Right cardiac atrium (tissue), 5 donors: ENCODE measurements at regions not wholly inside any gene's neighbourhood (a gene's known extent, or its start where the extent isn't known, plus 50 kb on each side); places are given as distances from the start of the nearest gene placed in this dataset.
"Not testable (repeated sequence)": the region's sequence is repeated elsewhere in the genome, so short reads cannot be mapped to it uniquely, and the experiment has no call there.

Experiments
- ATAC-seq, 2 donors: fragments of 200-7000 bp; cut with Tn5 transposase; one replicate each; pipeline versions ENCODE4 v1.8.0 to v1.9.1; 2020; ENCODE audit warnings: moderate library complexity in 2 of 2, mild to moderate bottlenecking in 1 of 2
- DNase-seq, 3 donors: peaks; one replicate each; pipeline ENCODE4 v3.0.0-alpha.2; 2020
- H3K27ac ChIP-seq: one replicate; pipeline ENCODE4 v1.5.1; 2013; ENCODE audit warnings: mild to moderate bottlenecking, low read length, control low read depth, moderate library complexity
- H3K27me3 ChIP-seq: one replicate; pipeline ENCODE4 v1.6.1; 2013; ENCODE audit not compliant: control insufficient read depth, insufficient read depth
- H3K4me1 ChIP-seq: one replicate; pipeline ENCODE4 v1.6.1; 2013; ENCODE audit warnings: low read length; ENCODE audit not compliant: control insufficient read depth, insufficient read depth
- H3K4me3 ChIP-seq: one replicate; pipeline ENCODE4 v1.5.1; 2013; ENCODE audit warnings: low read length, control low read depth
- H3K9me3 ChIP-seq: one replicate; pipeline ENCODE4 v1.6.1; 2013; ENCODE audit warnings: low read length; ENCODE audit not compliant: control insufficient read depth
- WGBS: extraction: QIAGEN DNeasy Blood & Tissue Kit; methylation state at CpG from one replicate; pipeline ENCODE4 v1.1.7; 2013; 5-methylcytosine and 5-hydroxymethylcytosine counted together
- intact Hi-C, 4 donors: fragments of 100-400 bp; cut with DNase I; formaldehyde crosslinking; loops; one replicate each; pipeline versions ENCODE4 v1.11.0 to v1.14.0; 2022 to 2023
- donor health status: healthy with polysubstance abuse.
- donor health status: DM: no; HTN: yes; CAD: no.
- donor health status: DM: no; HTN: no; CAD: no.
- donor health status: DM: no; HTN: yes; CAD: no; lungs with severe emphysema.
- donor health status: DM: yes; HTN: yes; CAD: no.

DNA sequence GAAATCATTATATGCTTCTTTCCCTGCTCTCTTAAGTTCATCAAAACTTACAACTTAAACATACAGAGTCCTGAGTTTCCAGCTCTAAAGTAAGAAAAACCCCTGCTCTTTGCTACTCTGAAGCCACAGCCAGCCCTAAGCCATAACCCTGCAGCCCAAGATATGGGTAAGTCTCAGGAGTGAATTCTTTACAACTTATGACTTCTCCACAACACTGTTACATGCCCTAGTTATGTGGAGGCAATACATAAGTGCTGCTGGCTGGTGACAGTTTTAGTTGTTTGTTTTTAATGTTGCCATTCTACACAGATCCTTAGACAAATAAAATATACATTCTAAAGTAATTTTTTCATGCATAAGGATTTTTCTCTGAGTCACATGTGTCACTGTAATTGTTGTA lies 100.2 kb downstream of the FBXO8 start:
- Histone ChIP-seq H3K4me3 (no peak overlapping the region), H3K27ac (no peak overlapping the region), H3K27me3 (no peaks in the 10 kb centered on the region), H3K4me1 (no peaks in the 10 kb centered on the region), H3K9me3 (no peaks in the 10 kb centered on the region)
- DNase-seq = no peak
- no peak for ATAC-seq
- intact Hi-C loops = no loop called here

DNA sequence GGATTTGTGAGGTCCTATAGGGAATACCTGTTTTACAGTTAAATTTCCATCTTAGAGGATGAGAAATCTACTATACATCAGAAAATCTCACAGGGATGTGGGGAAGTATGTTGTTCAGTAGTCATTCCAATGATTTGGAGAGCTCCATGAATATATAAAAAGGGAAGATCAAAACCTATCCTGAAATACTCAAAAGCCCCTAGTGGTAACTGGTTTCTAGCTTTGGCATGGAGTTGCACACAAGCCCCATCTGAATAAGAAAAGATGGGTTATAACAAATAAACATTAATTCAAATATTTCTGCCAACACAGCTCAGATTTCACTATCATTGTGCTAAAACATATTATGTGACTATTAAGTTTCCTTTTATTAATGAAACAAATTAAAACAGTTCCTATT lies 101.6 kb downstream of the FBXO8 start:
- Histone ChIP-seq H3K27me3 (no peaks in the 10 kb centered on the region), H3K4me3 (no peak overlapping the region), H3K27ac (no peak overlapping the region), H3K9me3 (no peaks in the 10 kb centered on the region), H3K4me1 (no peaks in the 10 kb centered on the region)
- ATAC-seq (no peak), DNase-seq (no peak)
- intact Hi-C loops = no loop called here

DNA sequence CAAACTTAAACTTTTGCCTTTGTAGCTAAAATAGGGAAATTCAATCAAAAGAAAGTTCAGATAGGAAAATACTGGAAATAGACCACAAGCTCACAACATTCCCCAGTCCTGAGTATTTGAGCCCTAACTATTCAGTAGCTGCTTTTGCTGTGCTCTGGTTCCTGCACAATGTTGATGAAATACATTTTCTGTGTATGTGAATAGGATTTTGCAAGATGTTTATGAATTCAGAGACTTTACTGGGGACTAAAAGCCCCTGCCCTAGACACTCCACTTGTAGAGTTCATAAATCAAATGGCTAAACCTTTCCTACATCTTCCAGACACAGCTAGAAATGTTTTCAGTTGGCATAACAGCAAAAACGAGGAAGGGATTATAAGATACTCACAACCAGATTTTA lies 105.9 kb downstream of the FBXO8 start:
- 46% methylated on average over 1 of the region's 1 CpG for WGBS
- no peaks in the 10 kb centered on the region for H3K9me3 ChIP-seq
- DNase-seq (no peak), ATAC-seq (no peak)
- no peaks in the 10 kb centered on the region for H3K4me1 ChIP-seq
- no peak overlapping the region for H3K27ac ChIP-seq
- H3K27me3 ChIP-seq = no peaks in the 10 kb centered on the region
- no peak overlapping the region for H3K4me3 ChIP-seq
- intact Hi-C loops = no loop called here

DNA sequence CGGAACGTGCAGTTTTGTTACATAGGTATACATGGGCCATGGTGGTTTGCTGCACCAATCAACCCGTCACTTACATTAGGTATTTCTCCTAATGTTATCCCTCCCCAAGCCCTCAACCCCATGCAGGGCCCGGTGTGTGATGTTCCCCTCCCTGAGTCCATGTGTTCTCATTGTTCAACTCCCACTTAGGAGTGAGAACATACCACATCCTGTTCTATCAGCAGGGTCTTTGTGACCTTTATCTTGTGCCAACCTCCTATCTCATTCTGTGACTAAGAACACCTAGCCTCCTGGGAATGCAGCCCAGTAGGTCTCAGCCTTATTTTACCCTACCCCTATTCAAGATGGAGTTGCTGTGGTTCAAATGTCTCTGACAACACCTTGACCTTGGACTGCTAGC lies 107.6 kb downstream of the FBXO8 start:
- 82% methylated on average over 4 of the region's 4 CpGs for WGBS
- ATAC-seq, DNase-seq, H3K27me3 ChIP-seq, H3K27ac ChIP-seq, H3K9me3 ChIP-seq, intact Hi-C loops, H3K4me1 ChIP-seq, H3K4me3 ChIP-seq: not testable (repeated sequence)

DNA sequence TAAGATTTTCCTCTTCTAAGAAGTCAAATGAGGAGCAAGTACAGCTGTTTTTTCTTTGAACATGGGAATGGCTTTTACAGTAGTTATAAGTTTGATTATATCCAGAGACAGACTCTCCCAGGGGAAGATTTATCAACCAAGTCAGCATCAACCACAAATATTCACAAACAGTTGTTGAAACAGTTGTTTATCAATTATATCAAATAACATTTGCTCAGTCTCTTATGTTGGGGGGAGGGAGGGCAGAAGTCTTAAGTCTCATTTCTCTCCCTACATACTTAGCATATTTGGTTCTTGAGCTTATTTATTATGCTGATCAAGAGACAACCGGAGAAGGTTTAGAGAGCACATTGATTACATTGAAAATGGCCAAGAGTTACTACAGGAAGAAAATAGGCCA lies 110.1 kb downstream of the FBXO8 start:
- no peak overlapping the region for H3K27ac ChIP-seq
- ATAC-seq (no peak), DNase-seq (no peak)
- 52% methylated on average over 1 of the region's 1 CpG for WGBS
- H3K27me3 ChIP-seq = no peaks in the 10 kb centered on the region
- no peak overlapping the region for H3K4me3 ChIP-seq
- no peaks in the 10 kb centered on the region for H3K4me1 ChIP-seq
- no peaks in the 10 kb centered on the region for H3K9me3 ChIP-seq
- intact Hi-C loops = no loop called here

DNA sequence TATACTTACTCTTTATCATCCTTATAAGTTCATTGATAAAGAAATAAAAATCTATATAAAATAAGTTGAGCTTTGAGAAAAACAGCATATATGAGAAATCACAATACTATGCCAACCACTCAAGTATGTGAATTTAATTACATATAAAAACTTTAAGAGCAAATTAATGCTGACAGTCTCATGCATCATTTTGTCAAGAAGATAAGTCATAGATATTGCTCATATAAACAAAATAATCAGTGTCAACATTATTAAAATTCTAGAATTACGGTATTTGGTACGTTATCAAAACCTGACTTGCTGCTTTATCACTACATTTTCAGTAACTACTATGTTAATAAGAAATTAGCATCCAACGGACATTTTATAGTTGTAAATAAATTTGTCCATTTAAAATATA lies 111.2 kb downstream of the FBXO8 start:
- no peak for DNase-seq
- Histone ChIP-seq H3K4me3 (no peak overlapping the region), H3K27ac (no peak overlapping the region), H3K9me3 (no peaks in the 10 kb centered on the region), H3K27me3 (no peaks in the 10 kb centered on the region), H3K4me1 (no peaks in the 10 kb centered on the region)
- ATAC-seq = no peak
- WGBS = 76% methylated on average over 3 of the region's 3 CpGs
- intact Hi-C loops = no loop called here

DNA sequence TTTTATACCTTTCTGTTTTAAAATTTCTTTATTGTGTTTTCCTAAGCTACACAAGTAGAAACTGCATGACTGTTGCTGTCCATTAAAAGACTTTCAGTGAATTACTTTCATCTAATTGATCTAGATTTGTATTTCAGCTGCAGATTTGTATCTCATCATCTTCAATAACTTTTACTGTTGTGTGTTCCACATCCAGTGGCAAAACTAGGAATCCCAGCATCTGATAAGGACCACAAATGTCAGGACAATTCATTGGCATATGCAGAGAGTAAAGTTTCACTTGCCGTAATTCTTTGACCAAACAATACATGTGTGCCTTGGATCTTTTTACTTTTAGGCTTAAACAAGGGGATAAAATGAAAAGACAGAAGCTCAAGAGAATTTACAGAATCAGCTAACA lies 112.6 kb downstream of the FBXO8 start:
- Histone ChIP-seq H3K27me3 (no peaks in the 10 kb centered on the region), H3K4me1 (no peaks in the 10 kb centered on the region), H3K4me3 (no peak overlapping the region), H3K9me3 (no peaks in the 10 kb centered on the region), H3K27ac (no peak overlapping the region)
- intact Hi-C loops = no loop called here
- ATAC-seq (no peak), DNase-seq (no peak)
- 96% methylated on average over 1 of the region's 1 CpG for WGBS

DNA sequence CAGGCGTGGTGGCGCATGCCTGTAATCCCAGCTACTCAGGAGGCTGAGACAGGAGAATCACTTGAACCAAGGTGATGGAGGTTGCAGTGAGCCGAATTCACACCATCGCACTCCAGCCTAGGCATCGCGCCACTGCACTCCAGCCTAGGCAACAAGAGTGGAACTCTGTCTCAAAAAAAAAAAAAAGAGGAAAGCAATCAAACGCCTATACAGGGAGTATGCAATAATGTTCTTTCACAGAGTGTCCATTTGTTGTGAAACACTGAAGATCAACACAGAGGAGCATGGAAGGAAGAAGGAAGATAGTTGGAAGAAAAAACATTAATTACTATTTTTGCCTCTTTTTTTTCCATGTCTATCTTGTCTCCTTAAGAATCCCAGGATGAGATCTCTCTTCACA lies 113.4 kb downstream of the FBXO8 start:
- 93% methylated on average over 7 of the region's 7 CpGs for WGBS
- no peak overlapping the region for H3K27ac ChIP-seq
- H3K4me1 ChIP-seq = no peaks in the 10 kb centered on the region
- DNase-seq (no peak), ATAC-seq (no peak)
- no peaks in the 10 kb centered on the region for H3K27me3 ChIP-seq
- intact Hi-C loops = no loop called here
- H3K4me3 ChIP-seq = no peak overlapping the region
- no peaks in the 10 kb centered on the region for H3K9me3 ChIP-seq

DNA sequence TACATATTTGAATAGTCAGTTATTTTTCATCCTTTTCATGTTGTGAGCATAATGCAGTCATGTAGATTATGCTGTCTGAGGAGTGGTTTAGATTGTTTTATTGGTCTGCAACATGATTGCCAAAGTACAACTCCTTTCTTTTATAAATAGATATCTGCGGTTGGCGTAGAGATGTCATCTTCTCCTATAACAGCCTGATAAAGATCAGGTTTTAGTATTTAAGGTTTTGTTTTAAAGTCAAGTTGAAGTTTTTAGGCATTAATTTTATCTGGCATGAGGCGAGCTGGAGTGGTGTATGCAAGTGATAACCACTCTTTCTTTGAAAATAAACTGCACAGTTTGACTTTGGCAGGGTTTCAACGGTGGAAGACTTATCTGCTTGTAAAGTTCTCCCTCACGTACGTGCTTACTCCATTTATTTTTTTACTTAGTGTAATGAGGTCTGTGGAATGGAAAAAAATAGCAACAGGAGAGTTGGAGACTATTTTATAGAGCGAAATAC lies 126.3 kb downstream of the FBXO8 start:
- Histone ChIP-seq H3K27ac (no peak overlapping the region), H3K9me3 (no peaks in the 10 kb centered on the region), H3K4me1 (no peaks in the 10 kb centered on the region), H3K4me3 (no peak overlapping the region), H3K27me3 (no peaks in the 10 kb centered on the region)
- ATAC-seq (peak; percentile 45 to 55), DNase-seq (no peak)
- 21% methylated on average over 7 of the region's 7 CpGs for WGBS
- intact Hi-C loops = loop anchor here in 3 of 4 donors (5.0 to 10.0 kb wide), 3 partner anchors 642 to 652 kb away; no protein-coding TSS in a partner anchor

DNA sequence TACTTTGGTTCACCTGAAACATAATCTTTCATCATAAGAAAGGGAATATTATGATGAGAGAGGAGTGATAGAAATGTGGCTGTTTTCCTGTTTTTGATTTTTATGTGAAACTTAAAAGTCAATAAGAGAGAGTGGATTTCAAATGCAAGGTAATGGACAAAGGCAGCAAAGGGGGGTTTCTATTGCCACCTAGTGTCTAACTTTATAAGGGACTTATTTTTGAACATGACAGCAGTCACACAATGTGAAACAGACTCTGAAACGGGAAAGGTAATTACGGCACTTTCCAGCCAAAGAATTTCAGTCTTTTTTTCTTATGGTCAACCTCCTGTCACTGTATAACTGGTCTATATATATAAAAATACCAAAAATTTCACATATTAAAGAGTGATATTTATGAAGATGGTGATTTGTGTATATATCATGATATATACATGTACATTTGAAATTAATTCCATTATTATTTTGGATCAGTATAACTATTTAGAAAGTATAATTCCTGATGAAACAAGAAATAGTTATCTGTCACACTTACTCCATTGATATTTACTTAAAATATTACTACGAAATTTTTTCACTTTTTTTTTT lies 127.1 kb downstream of the FBXO8 start:
- intact Hi-C loops = loop anchor here in 3 of 4 donors (5.0 to 10.0 kb wide), 3 partner anchors 642 to 652 kb away; no protein-coding TSS in a partner anchor
- no peak for DNase-seq
- no peaks in the 10 kb centered on the region for H3K9me3 ChIP-seq
- H3K27me3 ChIP-seq = no peaks in the 10 kb centered on the region
- WGBS = 14% methylated on average over 3 of the region's 3 CpGs
- H3K4me1 ChIP-seq = no peaks in the 10 kb centered on the region
- ATAC-seq = peak; percentile 72 to 82
- no peak overlapping the region for H3K27ac ChIP-seq
- no peak overlapping the region for H3K4me3 ChIP-seq

DNA sequence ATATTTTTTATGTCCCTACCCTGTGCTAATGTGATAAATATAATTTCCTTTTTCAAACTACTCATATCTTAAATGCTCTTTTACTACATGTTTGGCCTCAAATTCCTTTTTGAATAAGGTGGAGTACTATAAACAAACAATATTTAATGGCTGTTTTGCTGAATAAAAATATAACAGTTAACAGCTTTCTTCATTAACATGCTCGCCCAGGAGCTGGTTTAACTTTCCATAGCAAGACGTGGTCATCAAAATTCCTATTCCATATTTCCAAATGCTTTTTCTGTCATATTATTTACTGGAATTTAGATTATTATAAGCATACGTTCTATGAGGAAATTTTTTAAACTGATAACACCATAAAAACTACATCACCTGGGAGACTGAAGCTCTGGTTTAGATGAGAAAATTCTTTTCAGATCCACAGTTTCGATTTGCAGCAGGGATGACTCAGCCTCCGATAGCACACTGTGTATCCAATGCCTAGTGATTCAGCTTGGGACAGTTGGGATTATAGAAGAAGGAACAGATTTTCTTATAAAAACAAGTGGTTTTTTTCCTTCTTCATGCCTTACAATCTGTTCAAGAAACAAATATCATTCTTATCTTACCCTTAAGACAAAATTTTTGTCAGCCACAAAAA lies 129.1 kb downstream of the FBXO8 start:
- no peaks in the 10 kb centered on the region for H3K27me3 ChIP-seq
- intact Hi-C loops = loop anchor here in 2 of 4 donors (10.0 kb wide), 2 partner anchors 640 to 650 kb away; no protein-coding TSS in a partner anchor
- H3K4me3 ChIP-seq = peak overlapping the region; percentile 75
- ATAC-seq (peak; percentile 76), DNase-seq (peak in 1 of 3 donors; percentile 8)
- peaks cover 2% of the 10 kb centered on the region for H3K4me1 ChIP-seq
- H3K27ac ChIP-seq = no peak overlapping the region
- no peaks in the 10 kb centered on the region for H3K9me3 ChIP-seq
- 21% methylated on average over 5 of the region's 5 CpGs for WGBS
